ENCODE measurements at regions not wholly inside any gene's neighbourhood (a gene's known extent, or its start where the extent isn't known, plus 50 kb on each side); places are given as distances from the start of the nearest gene placed in this dataset.
A peak's percentile ranks its signal among the peaks of the same experiment; 100 is the strongest.

- Histone ChIP-seq H3K9me3 (ENCODE audit: control insufficient read depth in 1 of 2, insufficient read depth in 1 of 2, low read depth in 1 of 2, low read length in 2 of 2) (no peaks in the 10 kb centered on the region; a peak in 1 of 4 replicates), H4K20me1 (ENCODE audit: insufficient read depth) (no peaks in the 10 kb centered on the region), H3K9ac (ENCODE audit: low read length) (no peak overlapping the region), H3K27me3 (ENCODE audit: insufficient read depth, low read length) (no peaks in the 10 kb centered on the region), H3K4me3 (replicated peaks in 1 of 2; ENCODE audit: low read depth in 1 of 2, low read length in 2 of 2) (no peak overlapping the region), H3K4me1 (ENCODE audit: control insufficient read depth in 1 of 2, insufficient read depth in 2 of 2, low read length in 2 of 2) (peaks cover 0 to 9% of the 10 kb centered on the region in 2 experiments; a peak in 2 of 4 replicates), H3K27ac (ENCODE audit: low read depth, low read length) (no peak overlapping the region), H3K79me2 (ENCODE audit: insufficient read depth, low read length) (no peaks in the 10 kb centered on the region), H3K9me2 (ENCODE audit: insufficient read depth) (no peaks in the 10 kb centered on the region), H3K4me2 (ENCODE audit: low read length) (no peak overlapping the region), H3K36me3 (ENCODE audit: control insufficient read depth in 1 of 2, insufficient read depth in 2 of 2, low read length in 2 of 2) (no peaks in the 10 kb centered on the region), H2AFZ (ENCODE audit: low read depth, low read length, poor library complexity, severe bottlenecking) (peak overlapping the region; percentile 72)
- peak; percentile 69 for ATAC-seq
- RAD21 ChIA-PET (ENCODE audit: low non-redundant PET in 1 of 2, low total read pairs in 2 of 2, uncharacterized antibody in 2 of 2, unreplicated experiment in 2 of 2): no interaction called here
- peak; percentile 27 for DNase-seq (ENCODE audit: low read depth, low spot score)
- CTCF ChIA-PET: no interaction called here
- intact Hi-C loops (cut with micrococcal nuclease): no loop called here
- POLR2A ChIA-PET: no interaction called here
- BruUV-seq (replicated peaks): no TSS peak
- no peak for TF ChIP-seq ZNF274 (IDR thresholded peaks at IDR 0.05; ENCODE audit: low read depth, low read length)
- TF ChIP-seq RAD21 (IDR thresholded peaks at IDR 0.05; ENCODE audit: low read depth): no peak
- TF ChIP-seq ZBTB33 (IDR thresholded peaks at IDR 0.05; ENCODE audit: extremely low read depth, insufficient replicate concordance, low read length): no peak
- no peak for TF ChIP-seq POLR2AphosphoS5 (IDR thresholded peaks at IDR 0.05; ENCODE audit: low read depth, low read length)
- TF ChIP-seq TCF7L2 (IDR thresholded peaks at IDR 0.05; ENCODE audit: borderline replicate concordance, extremely low read depth, insufficient read depth, insufficient read length): no peak
- no peak for TF ChIP-seq SRF (IDR thresholded peaks at IDR 0.05; ENCODE audit: low read depth)
- TF ChIP-seq SP1 (IDR thresholded peaks at IDR 0.05; ENCODE audit: low read depth): no peak
- peak; percentile 49 for TF ChIP-seq JUND (IDR thresholded peaks at IDR 0.05)
- no peak for TF ChIP-seq EZH2 (IDR thresholded peaks at IDR 0.05)
- no peak for TF ChIP-seq CTCF (IDR thresholded peaks at IDR 0.05 in 2 of 3, conservative IDR thresholded peaks at IDR 0.05 in 1 of 3; ENCODE audit: borderline replicate concordance in 1 of 3, insufficient read depth in 1 of 3, low read depth in 2 of 3, low read length in 2 of 3)
- no peak for TF ChIP-seq SIN3A (IDR thresholded peaks at IDR 0.05; ENCODE audit: low read depth)
- TF ChIP-seq ZFX (IDR thresholded peaks at IDR 0.05): no peak
- no peak for TF ChIP-seq POLR2A (IDR thresholded peaks at IDR 0.05; ENCODE audit: borderline replicate concordance, extremely low read depth, insufficient read depth, insufficient read length)
- peak; percentile 63 for TF ChIP-seq FOSL1 (IDR thresholded peaks at IDR 0.05; ENCODE audit: low read depth)
- TF ChIP-seq EZH2phosphoT487 (IDR thresholded peaks at IDR 0.05; ENCODE audit: borderline replicate concordance): no peak
- peak; percentile 13; the same call in 1 of the 2 replicates for TF ChIP-seq CBX3 (IDR thresholded peaks at IDR 0.05; ENCODE audit: low read depth)
- no peak for TF ChIP-seq REST (IDR thresholded peaks at IDR 0.05; ENCODE audit: low read depth)
- no peak for TF ChIP-seq MAX (IDR thresholded peaks at IDR 0.05)
- no peak for TF ChIP-seq CEBPB (IDR thresholded peaks at IDR 0.05; ENCODE audit: low read depth)
- no peak for TF ChIP-seq YY1 (IDR thresholded peaks at IDR 0.05; ENCODE audit: extremely low read depth, insufficient replicate concordance, low read depth, low read length)
- TF ChIP-seq ATF3 (IDR thresholded peaks at IDR 0.05): no peak
- TF ChIP-seq ELF1 (IDR thresholded peaks at IDR 0.05; ENCODE audit: borderline replicate concordance, low read depth): 0 out of 2 replicates have a peak, but pooled peaks have one; percentile 13
Observed at GRCh38 chr7:25926009-25926408, 226.0 kb upstream of the NFE2L3 start.

All from HCT116 (cell line).